HG03520 (cell line): ENCODE measurements at regions not wholly inside any gene's neighbourhood (a gene's known extent, or its start where the extent isn't known, plus 50 kb on each side); places are given as distances from the start of the nearest gene placed in this dataset.

Source experiments
- ATAC-seq: cut with Tn5 transposase; IDR thresholded peaks from one replicate; pipeline ENCODE4 v1.9.1; 2021; ENCODE audit warnings: mild to moderate bottlenecking, moderate library complexity; ENCODE audit not compliant: unreplicated experiment

DNA sequence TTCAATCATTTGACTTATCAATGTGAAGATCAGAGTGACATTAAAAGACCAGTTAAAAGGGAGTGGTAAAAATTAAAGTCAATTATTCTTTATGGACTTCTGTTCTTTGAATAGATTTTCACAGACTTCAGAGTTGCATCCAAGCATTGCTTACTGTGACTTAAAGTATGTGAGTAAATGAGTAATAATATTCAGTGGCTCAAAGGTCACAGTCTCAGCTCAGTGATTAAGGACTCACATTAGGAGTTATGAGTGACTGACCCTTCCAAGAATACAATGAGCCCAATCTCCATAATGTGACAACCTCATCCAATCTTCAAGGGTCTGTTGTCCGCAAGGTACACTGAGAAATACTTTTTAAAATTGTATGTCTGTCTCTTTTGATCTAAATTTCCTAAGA, 811.2 kb downstream of the BRINP1 start:
- ATAC-seq, result no peak

DNA sequence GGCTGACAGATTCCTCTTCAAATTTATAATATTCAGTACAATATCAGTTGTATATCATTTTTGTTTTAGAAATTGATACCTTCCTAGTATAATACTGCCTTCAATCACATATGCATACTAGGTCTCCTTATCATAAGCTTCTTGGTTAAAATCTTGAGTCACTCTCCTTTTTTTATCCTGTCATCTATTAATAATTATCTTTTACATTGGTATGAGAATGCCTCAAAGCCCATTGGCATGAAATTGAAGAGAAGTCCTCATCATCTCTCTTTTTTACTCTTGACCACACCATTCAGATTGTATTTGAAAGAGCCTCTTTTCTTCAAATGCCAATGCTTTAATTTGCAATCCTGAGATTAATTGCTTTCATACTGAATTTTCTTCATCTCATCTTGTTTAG, 810.3 kb downstream of the BRINP1 start:
- ATAC-seq, result no peak

DNA sequence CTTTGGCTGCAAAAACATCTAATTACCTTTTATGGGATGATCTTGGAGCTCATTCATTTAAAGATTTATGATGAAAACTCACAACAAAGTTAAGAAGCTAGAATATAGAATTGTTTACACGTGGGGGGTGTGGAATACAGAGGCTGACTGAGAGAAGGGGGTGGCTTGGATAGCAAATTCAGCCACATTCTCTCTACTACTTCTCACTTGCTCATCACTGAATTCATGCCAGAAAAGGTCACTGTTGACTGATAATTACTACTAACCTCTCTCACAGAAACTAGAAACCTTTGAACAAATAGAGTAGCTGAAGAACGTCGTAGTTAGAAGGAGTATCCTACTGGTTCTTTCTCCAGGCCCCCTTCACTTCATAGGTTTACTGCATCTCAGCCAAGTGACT, 808.2 kb downstream of the BRINP1 start:
- no peak for ATAC-seq

DNA sequence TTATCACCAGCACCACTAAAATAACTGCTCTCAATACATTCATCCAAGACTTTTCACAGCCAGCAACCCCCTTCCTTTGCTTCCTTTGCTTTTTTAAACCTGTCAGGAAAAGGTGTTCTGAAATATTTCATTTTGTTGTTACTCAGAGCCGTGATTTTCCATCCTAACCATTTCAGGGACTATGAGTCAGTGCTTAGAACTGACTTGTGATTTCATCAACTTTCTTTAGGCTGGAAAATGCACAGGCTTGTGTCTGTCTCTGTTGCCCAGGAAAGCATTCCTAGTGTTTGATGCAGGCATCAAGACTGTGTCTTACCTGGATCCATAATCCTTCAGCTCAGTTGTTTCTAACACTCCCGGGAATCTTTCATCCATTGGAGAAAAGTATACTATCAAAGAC, 805.6 kb downstream of the BRINP1 start:
- no peak for ATAC-seq

DNA sequence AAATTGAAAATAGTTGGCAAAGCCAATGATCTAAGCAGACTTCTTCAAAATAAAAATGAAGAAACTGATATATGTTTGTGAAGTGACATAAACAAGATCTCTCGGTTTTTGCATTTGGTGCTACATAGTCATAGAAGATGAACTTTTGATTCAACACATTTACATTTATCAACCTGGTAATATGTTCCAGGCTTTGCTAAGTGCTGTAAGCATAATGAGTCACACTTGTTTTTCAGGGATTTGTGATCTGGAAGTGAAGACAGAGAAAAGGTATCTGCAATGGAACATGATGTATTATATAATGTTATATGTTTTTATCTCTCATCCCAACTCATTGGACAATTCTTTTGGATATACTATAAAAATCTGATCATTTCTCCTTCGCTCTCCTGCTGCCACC, 801.4 kb downstream of the BRINP1 start:
- ATAC-seq, result no peak

DNA sequence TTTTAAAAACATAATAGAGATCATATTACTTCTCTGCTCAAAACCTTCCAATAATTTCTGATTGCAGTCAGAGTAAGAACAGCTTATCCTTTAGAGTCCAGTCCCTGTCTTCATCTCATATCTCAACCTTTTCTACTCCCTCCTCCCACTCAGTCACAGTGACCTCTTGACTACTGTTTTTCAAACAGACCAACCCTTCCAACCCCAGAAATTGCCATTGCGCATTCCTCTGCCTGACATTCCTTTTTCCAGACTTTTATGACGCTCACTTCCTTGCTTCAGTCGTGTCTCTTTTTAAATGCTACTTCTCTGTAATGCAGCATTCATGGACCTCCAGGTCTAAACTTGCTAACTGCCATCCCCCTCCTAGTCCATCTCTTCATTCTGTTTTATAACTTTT, 800.5 kb downstream of the BRINP1 start:
- no peak for ATAC-seq

GRCh38 chr9:118569148-118569547, 800.1 kb downstream of the BRINP1 start:
- no peak for ATAC-seq

DNA sequence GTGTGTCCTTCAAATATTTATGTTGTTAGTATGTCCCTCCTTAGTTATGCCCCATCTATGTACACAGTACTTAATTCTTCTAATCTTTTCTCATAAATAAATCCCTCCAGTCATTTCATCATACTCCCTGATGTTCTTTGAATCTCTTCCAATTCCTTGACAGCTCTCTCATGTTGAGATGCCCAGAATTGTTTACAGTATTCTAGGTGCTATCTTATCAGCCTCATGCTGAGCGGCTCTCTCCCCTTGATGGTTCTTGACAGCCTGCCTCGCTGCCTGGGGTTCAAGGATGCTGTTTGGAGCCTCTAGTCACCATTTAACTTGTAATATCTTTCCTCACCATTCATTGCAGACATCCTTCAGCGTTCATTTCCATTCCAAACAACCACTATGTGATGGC, 799.2 kb downstream of the BRINP1 start:
- no peak for ATAC-seq

- ATAC-seq, result no peak
Observed at GRCh38 chr9:118575341-118576070, 793.7 kb downstream of the BRINP1 start.

DNA sequence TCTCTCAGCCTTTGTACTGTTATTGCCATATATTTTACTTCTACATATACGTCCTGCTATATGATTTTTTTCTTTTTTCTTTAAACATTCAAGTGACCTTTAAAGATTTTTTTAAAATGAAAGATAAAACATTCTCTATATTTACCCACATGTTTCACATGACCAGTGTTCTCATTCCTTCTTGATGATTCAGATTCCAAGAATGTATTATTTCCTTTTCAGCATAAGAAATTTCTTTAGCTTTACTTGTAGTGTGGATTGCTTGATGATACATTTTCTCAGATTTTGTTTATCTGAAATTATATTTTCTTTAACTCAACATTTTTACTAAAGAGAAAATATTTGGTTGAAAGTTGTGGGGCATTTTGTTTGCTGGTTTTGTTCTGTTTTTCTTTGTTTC, 792.1 kb downstream of the BRINP1 start:
- no peak for ATAC-seq

DNA sequence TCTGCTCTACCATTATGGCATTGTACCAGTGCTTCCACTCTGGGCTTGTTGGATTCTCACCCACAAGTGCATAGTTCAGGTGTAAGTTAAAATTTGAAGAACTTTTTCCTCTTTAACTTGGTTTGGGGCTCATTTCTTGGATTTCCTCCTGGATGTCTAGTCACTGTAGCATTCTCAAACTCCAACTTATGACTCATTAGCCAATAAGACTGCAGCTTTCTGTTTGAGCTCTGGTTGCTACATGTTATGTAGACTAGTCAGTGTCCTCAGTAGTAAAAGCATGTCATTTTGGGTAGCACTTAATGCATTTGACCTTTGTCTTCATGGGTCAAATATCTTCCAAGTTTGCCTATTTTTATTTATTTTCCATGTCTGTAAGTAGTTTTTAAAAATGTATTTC, 790.8 kb downstream of the BRINP1 start:
- ATAC-seq, result no peak

- no peak for ATAC-seq
Observed at GRCh38 chr9:118583414-118583813, 785.8 kb downstream of the BRINP1 start.

DNA sequence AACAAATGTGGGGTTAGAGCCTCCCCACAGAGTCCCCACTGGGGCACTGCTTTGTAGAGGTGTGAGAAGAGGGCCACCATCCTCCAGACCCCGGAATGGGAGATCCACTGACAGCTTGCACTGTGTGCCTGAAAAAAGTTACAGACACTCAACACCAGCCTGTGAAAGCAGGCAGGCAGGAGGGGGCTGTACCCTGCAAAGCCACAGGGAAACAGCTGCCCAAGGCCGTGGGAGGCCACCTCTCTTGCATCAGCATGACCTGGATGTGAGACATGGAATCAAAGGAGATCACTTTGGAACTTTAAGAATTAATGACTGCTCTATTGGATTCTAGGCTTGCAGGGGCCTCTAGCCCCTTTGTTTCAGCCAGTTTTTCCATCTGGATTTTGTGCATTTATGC, 782.3 kb downstream of the BRINP1 start:
- no peak for ATAC-seq

- ATAC-seq, result no peak
Observed at GRCh38 chr9:118594428-118594827, 774.8 kb downstream of the BRINP1 start.

DNA sequence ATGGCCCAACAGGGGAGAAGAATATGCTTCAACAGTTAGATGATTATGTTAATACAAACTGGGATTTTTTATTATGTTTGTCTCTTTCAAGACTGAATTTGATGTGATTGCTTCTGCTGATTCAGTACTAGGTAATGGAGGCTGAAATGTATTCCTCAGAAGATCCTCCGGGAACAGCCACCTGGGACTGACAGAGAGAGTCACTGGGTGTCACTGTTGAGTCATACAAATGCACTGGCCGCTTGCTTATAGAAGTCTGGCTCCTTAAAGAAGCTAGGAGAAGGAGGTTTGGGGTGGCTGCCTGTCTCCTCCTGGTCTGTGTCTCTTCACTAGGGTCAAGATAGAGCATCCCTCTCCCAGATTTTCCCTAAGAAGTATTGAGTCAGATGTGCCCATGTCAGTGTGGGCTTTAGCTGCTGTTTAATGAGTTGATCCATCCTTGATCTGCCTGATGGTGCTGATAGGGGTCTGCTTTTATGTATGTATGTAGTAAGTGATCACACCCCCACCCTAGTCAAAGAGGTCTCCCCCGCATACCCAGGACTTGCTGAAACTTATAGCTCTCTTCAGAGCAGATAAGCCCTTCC, 773.4 kb downstream of the BRINP1 start:
- no peak for ATAC-seq

GRCh38 chr9:118596374-118597015, 772.7 kb downstream of the BRINP1 start:
- no peak for ATAC-seq

- ATAC-seq, result no peak
Observed at GRCh38 chr9:118606668-118607067, 762.6 kb downstream of the BRINP1 start.

DNA sequence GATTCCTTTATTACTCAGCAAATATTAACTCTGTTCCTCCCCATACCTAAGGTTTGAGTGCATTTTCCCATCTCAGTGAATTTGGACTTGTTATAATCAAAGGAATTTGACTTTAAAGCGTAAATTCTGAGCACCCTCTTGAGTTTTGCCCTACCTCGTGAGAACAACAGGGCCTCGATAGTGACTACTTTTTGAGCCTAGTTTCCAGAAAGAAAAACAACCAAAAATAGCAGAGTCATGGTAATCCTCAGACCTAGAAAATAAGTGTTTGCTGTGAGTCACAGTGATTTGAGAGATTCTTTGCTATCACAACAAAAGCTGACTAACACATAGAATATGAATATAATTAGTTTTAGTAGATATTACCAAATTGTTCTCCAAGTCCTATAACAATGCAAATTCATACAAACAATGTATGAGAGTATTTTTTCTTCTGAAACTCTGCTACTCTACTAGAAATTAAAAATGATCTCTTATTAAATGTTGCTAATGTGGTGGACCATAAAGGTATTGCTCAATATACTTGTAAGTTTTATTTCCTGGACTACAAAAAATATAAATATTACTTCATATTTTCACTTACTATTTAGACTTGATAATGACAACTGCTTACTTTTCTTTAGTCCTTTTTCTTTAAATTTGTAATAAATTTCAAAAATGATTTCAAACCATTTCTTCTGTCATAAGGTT, 759.7 kb downstream of the BRINP1 start:
- ATAC-seq, result no peak

- no peak for ATAC-seq
Observed at GRCh38 chr9:118612201-118612600, 757.0 kb downstream of the BRINP1 start.

DNA sequence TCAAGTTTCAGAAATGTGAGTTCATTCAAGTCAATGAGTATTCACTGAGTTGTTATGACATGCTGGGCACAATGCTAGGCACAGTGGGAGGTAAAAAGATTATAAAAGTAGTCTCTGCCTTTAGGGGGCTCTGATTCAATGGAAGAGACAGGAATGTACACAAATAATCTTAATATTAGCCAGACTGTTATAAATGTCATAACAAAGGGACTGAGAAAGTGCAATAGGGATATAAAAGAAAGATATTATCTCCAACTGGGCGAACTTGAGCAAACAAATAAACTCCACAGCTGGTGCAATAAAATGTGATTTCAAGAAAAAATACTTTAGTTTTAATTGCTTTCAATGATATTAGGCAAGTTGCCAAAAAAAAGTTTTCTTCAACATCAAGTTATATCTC, 755.2 kb downstream of the BRINP1 start:
- ATAC-seq, result no peak

GRCh38 chr9:118618084-118618483, 751.2 kb downstream of the BRINP1 start:
- ATAC-seq, result no peak

DNA sequence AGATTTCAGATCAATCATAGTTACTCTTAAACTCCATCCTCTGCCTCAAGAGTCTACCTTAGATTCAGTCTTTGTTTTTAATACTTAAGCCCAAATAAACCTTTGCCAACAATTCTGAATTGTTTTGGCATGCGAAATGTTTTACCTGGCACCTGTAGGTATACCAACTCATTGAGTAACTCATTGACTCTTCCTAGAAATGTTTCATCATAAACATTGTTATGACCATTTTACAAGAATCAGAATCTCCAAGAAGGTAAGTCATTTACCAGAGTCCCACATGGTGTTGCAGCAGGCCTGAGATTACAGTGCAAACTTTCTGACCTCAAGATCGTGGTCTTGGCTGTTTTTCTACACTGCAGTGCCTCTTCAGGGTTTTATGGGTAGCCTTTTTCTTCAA, 750.4 kb downstream of the BRINP1 start:
- ATAC-seq, result no peak
